ENCODE measurements at regions not wholly inside any gene's neighbourhood (a gene's known extent, or its start where the extent isn't known, plus 50 kb on each side); places are given as distances from the start of the nearest gene placed in this dataset.

DNA sequence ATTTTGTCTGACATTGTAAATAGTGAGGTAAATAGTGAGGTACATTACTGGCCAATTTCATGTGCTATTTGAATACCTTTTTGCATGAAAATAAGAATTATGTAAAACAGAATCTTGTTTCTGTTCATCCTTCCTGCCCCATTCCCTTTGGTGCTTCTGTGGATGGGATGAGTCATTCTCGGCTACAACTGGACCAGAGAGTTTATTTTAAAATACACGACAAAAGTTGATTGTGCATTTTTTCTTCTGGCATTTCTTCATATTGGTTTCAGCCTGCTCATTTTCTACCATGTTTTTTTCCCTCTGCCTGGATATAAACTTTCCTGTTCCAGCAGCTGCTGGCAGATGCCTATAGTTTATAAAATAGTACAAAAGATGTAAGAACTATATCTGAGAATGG is 107.5 kb downstream of the CYSLTR2 start:
- no peak for DNase-seq (ENCODE audit: low read depth in 2 of 2)

DNA sequence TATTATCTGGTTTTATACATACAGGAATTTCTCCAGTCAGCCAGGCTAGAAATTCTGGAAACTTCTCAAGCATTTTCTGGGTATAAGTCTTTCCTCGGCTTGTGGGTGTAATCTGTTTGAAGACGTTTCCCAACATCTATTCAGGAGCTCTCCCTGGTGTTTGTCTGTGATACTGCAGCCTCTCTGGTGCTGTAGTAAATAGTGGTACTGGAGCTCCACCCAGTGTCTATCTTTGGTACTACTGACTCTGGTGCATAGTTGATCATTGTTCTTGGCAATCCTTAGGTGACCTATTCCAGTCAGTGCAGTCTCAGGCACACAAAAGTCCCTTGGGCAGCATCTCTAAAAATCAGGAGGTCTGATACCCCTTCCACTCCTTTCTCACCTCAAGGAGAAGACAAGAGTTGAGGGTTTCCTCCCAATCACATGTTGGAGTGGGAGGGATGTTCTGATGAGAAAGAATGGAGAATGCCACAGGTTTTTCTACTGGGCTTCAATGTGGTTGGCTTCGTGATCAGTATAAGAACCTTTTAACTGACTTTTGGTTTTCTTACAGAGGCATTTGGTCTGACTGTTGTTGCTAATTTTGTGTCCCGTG is 115.5 kb downstream of the CYSLTR2 start:
- peak; percentile 72 to 87 for DNase-seq (ENCODE audit: low read depth in 2 of 2)

DNA sequence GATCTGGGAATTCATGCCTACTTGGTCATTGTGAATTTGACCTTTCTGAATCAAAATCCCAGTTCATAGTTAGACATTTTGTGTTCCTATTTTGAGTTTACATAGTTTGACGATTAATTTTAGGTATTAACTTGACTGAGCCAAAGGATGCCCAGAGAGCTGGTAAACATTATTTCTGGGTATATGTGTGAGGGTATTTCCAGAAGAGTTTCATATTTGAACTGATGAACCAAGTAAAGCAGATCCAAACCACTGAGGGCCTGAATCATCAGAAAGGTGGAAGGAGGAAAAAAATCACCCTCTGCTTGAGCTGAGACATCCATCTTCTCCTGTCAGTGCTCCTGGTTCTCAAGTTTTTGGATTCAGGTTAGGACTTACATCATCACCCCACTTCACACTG is 116.6 kb downstream of the CYSLTR2 start:
- no peak for DNase-seq (ENCODE audit: low read depth in 2 of 2)

DNA sequence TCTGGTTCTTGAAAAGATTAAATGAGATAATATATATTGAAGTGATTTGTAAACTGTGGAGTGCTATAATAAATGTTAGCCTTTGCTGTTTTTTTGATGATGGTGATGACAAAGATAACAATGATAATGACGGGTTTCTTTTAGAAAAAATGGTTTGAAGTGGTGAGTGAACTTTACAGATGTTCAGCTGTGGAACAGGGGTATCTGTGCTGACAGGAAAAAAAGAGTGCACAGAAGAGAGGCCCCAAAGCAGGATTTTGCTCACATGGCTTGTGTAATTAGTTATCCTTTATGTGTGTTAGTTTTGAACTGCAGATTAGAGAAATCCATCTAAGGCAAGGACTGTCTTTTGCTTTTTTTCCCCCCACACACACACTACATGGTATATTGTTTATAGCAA is 119.2 kb downstream of the CYSLTR2 start:
- no peak for DNase-seq (ENCODE audit: low read depth in 2 of 2)

DNA sequence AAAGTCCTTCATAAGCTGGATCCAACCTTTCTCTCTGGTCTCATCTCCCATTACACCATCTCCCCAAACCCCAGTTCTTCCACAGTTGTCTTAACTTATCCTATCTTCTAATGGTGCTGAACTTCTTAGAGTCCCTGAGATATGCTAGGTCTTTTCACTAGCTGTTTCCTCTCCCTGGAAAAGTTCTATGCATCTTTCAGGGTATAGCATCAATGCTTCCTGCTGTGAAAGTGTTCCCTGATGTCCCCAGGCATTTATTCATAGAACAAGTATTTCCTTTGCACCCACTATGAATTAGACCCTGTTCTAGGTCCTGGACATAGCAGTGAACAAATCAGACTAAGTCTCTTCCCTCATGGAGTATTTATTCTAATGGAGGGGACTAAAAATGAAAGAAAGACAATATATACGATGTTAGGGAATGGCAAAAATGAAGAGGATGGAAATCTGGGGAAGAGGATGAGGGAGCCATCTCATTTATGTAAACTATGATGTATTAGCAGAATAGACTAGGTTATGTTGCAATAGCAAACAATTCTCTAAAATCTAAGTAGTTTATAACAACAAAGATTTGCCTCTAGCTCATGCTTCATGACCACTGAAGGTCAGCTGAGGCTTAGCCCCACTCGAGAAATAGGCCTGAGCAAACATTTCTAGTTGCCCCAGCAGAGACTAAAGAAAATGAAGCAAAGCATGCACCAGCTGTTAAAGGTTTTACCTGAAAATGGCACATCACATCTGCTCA is 120.0 kb downstream of the CYSLTR2 start:
- DNase-seq (ENCODE audit: low read depth in 2 of 2), result no peak

DNA sequence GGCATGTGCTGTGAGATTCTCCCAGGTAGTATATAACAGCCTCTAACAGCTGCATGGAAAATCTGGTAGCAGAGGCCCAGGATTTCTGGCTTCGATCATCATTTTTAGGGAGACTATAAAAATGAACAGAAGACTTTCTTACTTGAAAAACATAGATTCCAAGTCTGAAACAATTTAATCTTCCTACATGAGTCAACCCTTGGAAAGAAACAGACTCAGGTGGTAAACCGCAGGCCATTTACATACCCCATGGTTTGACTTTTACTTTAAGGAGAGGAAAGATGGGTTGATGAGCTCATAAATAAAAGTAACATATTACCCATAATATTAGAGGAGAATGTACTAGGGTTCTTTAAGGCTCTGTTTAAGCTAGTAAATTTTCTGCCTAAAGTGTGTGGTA is 121.6 kb downstream of the CYSLTR2 start:
- DNase-seq (ENCODE audit: low read depth in 2 of 2), result no peak

DNA sequence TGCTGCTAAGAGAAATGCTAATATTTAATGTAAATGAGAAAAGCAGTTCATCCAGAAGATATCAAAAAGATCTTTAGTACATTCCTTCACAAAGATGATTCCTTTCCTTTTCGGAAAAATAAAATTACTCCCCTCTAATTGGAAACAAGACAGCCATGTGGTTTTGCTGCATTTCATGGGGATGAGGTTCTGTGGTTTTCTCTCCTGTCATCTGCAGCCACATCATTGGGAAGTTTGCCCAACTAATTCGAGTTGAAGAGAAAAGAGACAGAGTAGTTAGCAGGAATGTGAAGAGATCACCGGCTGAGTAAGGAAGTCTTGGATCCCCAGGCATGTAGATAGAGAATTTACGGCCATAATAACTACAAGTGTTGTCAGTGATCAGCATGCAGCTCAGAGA is 122.1 kb downstream of the CYSLTR2 start:
- DNase-seq (ENCODE audit: low read depth in 2 of 2), result no peak

DNA sequence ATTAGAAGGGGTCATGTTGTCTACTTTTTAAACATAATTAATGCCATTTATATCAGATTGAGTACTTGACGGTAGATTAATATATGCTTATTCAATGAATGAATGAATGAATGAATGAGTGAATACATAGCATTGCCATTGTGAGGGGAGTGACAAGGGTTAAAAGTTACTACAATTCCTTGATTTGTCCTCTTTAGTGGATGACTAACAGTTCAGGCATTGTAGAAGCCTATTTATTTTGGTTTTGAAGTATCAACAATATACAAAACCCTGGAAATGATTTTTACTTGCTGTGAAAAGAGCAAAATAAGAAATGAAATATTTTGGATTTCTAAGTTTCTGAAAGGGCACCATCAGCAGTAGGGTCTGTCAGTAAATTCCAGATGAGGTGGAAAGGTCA is 122.7 kb downstream of the CYSLTR2 start:
- no peak for DNase-seq (ENCODE audit: low read depth in 2 of 2)

DNA sequence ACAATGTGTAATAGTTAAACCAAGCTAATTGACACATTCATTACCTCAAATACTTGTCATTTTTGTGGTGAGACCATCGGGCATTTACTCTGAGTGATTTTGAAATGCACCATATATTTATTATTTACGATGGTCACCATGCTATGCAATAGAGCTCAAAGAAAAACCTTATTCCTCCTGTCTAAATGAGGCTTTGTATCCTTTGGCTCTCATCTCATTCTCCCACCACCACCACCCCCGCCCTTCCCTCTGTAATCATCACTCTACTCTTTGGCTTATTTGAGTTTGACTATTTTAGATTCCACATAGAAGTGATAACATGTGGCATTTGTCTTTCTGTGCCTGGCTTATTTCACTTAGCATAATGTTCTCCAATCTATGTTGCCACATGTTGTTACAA is 124.9 kb downstream of the CYSLTR2 start:
- DNase-seq (ENCODE audit: low read depth in 2 of 2), result no peak

DNA sequence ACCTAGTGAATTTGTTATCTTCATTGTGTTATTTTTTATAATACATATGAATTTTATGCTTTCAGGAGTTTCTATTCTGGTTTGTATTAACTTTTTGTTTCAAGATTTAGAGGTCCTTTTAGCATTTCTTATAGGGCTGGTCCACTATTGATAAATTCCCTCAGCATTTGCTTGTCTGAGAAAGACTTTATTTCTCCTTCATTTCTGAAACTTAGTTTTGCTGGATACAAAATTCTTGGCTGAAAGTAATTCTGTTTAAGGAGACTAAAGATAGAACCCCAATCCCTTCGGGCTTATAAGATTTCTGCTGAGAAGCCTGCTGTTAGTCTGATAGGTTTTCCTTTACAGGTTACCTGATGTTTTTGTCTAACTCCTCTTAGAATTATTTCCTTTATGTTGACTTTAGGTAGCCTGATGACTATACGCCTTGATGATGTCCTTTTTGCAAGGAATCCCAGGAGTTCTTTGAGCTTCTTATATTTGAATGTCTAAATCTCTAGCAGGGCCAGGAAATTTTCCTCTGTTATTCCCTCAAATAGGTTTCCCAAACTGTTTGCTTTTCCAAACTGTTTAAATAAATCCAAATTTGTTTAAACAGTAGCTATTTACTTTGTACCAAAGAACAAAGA is 127.1 kb downstream of the CYSLTR2 start:
- no peak for DNase-seq (ENCODE audit: low read depth in 2 of 2)

DNA sequence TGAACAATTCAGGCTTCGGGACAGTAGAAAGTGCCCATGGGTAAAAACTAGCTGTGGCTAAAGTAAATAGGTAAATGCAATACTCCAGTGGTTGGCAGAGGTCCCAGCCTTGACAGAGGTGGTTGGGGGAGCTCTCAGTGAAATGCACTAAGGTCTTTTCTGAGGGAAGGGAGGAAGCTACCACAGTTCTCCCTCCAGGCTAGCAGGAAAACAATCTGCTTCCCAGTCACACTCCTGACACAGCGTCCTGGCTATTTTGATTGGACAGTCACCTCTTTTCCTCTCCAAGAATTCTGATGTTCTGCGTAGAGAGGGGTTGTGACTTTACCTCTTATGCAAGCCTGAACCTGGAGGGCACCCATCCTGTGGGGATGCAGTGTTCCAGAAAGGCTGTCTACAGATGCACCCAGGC is 128.7 kb downstream of the CYSLTR2 start:
- peak in 1 of 2 donors; percentile 47 for DNase-seq (ENCODE audit: low read depth in 2 of 2)

DNA sequence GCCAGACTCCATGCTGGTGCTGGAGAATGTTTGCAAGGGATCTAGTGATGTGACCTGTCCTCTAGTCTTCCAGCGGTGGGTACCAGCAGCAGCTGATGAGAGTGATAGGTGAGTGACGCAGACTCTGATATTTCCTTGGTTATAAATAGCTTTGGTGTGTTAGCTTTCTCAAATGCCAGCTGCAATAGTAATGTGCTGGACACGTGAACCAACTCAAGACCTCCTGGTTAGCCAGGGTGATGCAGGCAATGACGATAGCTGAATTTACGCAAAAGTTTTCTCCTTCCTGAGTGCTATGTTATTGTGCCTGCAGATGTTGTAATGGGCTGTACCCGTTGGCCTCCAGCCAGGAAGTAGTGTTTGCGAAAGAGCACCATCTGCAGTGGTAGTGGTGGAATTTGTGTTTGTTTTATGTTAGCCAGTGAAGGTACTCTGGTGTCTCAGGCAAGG is 129.5 kb downstream of the CYSLTR2 start:
- peak; percentile 56 to 90 for DNase-seq (ENCODE audit: low read depth in 2 of 2)

DNA sequence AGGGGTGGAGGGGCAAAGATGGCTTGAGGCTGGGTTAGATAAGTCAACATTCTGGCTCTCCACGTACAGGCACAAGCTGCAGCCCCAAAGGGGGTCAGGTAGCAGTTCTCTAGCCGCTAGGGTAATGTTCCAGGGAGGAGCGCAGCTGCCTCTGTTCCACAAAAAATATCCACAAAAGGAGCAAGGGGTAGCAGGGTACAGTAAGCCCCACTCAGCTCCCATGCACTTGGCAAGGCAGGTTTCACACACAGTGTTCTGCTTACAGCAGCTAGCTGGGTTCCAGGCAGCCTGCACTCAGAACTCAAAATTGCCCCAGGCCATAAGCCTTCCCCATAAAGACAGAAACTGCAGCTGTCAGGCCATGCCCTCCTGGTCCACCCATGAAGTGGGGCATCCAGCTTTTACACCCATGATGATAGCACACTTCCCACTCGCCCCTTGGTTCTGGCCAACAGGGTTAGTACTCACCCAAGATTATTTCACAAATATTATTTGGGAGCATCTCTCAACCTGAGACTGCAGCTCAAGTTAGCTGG is 130.0 kb downstream of the CYSLTR2 start:
- DNase-seq (ENCODE audit: low read depth in 2 of 2), result no peak

DNA sequence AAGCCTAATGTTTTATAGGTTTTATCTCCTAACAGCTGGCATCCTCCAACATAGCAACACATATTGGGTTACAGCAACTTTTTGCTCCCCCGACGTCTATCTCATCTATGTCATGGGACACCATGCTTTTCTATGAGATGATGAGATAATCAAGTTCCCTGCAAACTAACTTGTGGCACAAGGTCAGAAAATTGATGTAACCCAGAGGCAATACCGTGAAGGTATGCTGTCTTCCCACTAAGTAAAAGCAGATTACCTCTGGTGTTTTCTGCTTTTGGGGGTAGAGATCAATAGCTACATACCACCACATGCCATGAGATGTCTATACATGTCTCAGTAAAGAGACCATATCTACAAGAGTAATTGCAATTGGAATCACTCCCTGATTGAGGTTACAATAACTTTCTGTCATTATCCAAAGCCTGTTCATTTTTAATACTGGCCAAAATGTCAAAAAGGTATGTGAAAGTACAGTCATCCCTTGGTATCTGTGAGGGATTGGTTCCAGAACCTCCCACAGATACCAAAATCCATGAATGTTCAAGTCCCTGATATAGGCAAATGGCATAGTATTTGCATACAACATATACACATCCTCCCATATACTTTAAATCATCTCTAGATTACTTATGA is 131.3 kb downstream of the CYSLTR2 start:
- no peak for DNase-seq (ENCODE audit: low read depth in 2 of 2)

DNA sequence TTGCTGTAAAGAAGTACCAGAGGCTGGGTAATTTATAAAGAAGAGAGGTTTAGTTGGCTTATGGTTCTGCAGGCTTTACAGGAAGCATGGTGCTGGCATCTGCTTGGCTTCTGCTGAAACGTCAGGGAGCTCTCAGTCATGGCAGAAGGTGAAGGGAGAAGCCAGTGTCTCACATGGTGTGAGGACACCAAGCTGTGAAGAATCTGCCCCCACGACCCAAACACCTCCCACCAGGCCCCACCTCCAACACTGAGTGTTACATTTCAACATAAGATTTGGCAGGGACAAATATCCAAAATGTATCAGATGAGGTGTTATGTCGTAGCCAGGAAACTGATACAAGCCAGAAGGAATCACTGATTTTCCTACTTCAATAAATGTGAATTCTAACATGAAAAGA is 136.5 kb downstream of the CYSLTR2 start:
- DNase-seq (ENCODE audit: low read depth in 2 of 2), result no peak

DNA sequence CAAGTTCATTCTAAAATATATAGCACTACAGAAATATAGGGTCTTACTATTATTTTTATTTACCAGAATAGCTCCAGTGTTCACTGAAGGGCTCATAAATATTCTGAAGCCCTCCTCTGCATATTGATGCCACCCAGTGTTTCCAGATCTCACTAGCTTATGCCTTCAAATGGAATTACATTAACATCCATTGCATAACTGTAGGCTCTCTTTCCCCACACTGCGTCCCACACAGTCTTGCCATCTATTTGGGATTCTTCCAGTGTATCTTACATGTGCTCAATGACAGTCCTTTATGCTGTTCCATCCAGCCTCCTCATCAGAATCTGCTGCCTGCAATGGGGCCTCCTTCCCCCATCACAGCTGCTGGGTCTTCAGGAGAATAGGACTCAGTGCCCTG is 137.2 kb downstream of the CYSLTR2 start:
- no peak for DNase-seq (ENCODE audit: low read depth in 2 of 2)

DNA sequence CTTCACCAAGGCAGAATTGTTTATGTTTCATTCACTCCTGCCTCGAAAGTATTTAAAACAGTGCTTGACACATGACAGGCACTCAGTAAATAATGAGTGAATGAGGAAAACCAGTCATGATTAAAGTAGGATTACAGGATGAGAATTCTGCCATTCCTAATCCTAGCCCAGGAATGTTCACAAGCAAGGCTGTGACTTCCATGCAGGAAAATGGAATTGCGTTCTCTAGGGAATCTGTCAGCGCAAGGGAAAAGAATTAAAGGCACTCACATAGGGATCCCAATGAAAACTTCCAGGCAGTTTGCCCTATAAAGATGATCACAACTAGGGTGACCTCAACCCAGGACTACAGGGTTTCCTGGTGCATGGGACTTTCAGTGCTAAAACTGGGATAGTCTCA is 143.4 kb downstream of the CYSLTR2 start:
- no peak for DNase-seq (ENCODE audit: low read depth in 2 of 2)

DNA sequence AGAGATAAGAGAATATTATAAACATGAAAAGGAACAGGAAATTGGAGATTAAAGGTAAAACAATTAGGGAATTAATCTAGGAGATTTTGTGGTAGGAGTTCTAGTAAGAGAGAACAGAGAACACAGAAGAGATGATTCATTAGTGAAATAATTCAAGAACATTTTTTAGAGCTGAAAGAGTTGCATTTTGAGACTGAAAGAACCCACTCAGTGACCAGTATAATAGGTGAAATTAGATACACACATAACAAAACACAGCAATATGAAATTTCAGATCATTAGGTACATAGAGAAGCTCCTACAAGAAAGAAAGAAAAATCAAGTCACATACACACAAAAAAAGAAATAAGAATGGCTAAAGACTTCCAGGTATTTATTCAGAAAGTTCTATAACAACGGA is 144.0 kb downstream of the CYSLTR2 start:
- no peak for DNase-seq (ENCODE audit: low read depth in 2 of 2)

DNA sequence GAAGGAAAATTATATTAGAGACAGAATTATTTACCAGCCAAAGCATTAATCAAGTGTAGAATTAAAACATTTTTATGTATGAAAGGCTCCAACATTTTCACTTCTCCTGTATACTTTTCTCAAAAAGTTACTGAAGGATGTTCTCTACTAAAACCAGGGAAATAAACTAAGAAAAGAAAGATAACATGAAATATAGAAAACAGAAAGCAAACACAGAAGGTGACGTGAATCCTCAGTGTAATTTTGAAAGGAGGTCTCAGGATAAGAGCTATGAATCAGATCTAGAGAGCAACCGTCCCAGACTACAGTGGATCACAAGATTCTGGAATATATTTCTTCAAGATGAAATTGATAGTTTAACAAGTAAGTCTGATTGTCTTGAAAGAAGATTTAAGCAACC is 144.5 kb downstream of the CYSLTR2 start:
- no peak for DNase-seq (ENCODE audit: low read depth in 2 of 2)

DNA sequence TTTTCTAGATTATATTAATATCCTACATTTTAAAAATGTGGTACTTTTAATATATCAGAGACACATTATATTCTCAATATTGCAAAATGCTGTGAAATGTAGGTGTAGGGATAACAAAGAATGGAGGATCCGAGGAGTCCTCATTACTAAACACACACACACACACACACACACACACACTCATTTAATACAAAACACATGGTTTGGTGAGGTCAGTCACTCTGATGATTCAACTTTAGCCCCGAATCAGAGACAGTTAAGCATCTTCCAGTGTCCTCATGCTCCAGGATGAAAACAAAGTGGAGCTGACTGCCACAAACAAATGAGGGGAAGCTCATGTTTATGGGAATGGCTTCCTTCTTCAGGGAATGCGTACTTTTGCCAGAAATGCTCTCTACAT is 147.5 kb downstream of the CYSLTR2 start:
- DNase-seq (ENCODE audit: low read depth in 2 of 2), result no peak

DNA sequence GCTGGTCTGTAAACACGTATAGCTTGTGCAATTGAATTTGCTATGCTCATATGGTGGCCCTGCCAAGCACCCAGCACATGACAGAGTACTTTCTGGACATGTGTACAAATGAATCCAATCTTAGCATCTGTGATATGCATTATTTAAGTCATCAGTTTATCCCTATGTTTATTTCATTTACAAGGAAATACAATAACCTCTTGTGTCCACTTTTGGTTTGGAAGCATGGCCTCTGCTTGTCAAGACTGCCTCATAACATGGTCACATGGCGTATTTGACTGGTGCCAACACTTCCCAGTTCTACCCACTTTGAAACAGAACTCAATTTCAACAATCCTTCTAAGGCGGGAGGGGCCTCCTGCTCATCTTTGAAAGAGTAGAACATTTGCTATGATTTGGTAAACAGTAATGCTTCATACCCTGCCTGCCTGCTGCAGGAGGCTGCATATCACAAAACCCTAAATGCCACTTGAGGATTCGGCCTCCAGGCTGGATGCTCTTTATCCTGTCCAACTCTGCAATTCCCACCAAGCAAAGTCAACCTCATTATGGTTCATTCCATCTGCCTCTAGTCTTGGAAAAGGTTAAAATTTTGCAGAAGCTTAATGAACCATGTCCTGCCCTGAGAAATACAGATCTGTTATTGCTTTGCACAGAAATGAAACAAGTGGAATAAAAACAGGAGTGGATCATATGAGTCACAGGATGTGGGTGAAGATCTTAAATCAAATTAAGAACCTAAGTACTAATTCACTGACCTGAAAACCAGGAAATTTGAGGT is 151.3 kb downstream of the CYSLTR2 start:
- DNase-seq (ENCODE audit: low read depth in 2 of 2), result no peak

DNA sequence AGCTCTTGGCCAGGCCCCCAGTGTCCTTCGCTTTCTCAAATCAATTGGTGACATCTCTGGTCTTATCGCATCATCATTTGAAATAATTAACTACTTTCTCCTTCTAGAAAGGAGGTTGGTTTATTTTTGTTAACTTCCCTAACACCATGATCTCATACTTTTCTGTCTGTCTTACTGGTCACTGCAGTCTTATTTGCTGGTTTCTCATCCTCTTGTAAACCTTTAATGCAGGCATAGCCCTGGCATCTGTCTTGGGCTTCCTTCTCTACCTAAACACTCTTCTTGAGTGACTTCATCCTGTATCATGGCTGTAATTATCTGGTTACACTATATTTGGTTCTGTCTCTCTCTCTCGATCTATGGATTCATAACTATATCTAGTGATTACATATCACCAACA is 152.8 kb downstream of the CYSLTR2 start:
- no peak for DNase-seq (ENCODE audit: low read depth in 2 of 2)

Measured in dermis microvascular lymphatic vessel endothelial cell (primary cell).